GM12874 (cell line): ENCODE measurements at regions not wholly inside any gene's neighbourhood (a gene's known extent, or its start where the extent isn't known, plus 50 kb on each side); places are given as distances from the start of the nearest gene placed in this dataset.

Experiments used
- TF ChIP-seq, protein P1 (sequence below): IDR thresholded peaks from 2 replicates; pipeline ENCODE4 v1.5.1; 2011; ENCODE audit warnings: low read depth, mild to moderate bottlenecking, control low read depth, low read length, moderate library complexity; ENCODE audit not compliant: insufficient read depth

GRCh38 chrX:9172464-9172850 lies 138.5 kb upstream of the FAM9B start:
- TF ChIP-seq, protein P1, sequence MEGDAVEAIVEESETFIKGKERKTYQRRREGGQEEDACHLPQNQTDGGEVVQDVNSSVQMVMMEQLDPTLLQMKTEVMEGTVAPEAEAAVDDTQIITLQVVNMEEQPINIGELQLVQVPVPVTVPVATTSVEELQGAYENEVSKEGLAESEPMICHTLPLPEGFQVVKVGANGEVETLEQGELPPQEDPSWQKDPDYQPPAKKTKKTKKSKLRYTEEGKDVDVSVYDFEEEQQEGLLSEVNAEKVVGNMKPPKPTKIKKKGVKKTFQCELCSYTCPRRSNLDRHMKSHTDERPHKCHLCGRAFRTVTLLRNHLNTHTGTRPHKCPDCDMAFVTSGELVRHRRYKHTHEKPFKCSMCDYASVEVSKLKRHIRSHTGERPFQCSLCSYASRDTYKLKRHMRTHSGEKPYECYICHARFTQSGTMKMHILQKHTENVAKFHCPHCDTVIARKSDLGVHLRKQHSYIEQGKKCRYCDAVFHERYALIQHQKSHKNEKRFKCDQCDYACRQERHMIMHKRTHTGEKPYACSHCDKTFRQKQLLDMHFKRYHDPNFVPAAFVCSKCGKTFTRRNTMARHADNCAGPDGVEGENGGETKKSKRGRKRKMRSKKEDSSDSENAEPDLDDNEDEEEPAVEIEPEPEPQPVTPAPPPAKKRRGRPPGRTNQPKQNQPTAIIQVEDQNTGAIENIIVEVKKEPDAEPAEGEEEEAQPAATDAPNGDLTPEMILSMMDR: no peak

DNA sequence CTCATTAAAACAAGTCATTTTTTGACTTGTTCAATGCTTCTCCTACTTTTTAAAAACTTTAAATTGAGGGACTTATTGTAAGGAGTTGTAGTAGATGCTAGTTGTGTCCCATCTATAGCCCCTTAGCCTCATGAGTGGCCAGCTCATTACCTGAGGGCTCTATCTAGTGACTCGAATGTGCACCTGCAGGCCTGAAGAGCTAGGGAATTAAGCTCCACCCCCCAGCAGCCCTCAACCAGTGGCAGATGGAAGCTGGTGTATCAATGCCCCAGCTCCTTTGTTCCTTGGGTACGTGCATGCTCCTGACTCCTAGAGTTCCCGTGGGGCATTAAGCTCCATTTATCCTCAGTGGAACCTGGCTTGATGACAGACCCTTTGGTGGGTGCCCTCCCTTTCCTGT lies 146.7 kb upstream of the FAM9B start:
- TF ChIP-seq, protein P1: no peak

DNA sequence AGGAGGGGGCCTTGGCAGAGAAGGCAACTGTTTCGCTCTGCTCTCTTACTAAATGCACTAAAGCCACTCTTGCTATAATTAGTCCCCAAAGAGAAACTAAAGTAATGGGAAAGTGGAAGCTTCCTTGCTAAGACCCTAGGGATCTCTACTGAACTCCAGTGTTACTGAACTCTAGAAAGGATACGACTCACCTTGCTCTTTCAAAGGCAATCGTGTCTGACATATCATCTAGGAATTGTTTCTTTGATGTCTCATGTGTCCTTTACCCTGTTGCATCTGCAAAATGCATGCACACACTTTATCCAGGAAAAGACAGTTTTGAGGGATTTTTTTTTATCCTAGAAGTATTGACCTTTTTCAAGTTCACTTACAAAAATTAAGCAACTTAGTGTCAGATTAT lies 148.1 kb upstream of the FAM9B start:
- TF ChIP-seq, protein P1: no peak

DNA sequence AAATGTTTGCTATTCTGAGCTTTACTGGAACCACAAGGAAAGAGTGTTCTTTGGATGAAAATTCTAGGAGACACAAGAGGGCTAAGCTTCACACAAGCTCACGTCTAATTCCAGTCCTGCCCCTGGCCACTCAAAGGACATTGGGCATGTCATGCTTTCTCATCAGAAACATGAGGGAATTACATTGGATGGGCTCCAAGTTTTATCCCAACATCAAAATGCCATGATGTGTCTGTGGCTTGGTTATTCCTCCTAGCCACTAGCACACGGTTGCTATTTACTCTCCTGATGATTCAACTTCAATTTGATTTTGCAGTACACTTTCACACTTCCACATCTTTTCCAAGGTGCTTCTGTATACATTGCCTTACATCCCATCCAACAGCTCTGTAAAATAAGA lies 149.6 kb upstream of the FAM9B start:
- TF ChIP-seq, protein P1: no peak

GRCh38 chrX:9184211-9184610 lies 150.3 kb upstream of the FAM9B start:
- TF ChIP-seq, protein P1: no peak

GRCh38 chrX:9188117-9188516 lies 154.2 kb upstream of the FAM9B start:
- TF ChIP-seq, protein P1: no peak

- TF ChIP-seq, protein P1: no peak
Measured at GRCh38 chrX:9189286-9189685, 155.4 kb upstream of the FAM9B start.

DNA sequence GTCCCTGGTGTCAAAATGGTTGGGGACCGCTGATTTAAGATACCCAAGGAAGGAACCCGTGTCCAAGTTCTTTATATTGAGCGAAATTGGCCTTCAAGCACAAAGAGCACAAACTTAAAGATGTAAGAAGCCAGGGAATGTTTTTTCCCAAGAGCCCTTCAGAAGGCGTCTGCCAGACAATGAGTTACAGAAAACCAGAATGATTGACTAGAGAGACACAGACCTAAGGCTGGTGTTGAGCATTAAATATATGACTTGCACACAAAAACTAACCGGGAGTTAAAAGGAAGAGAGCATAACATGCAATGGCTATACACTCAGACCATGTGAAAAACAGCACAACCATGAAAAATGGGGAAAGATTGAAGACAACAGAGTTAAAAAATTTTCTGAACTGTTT lies 157.5 kb upstream of the FAM9B start:
- TF ChIP-seq, protein P1: no peak
